Duodenal mucosa (tissue), 2 donors: ENCODE measurements at regions not wholly inside any gene's neighbourhood (a gene's known extent, or its start where the extent isn't known, plus 50 kb on each side); places are given as distances from the start of the nearest gene placed in this dataset.

Experiments used
- H3K27ac ChIP-seq: one replicate; pipeline ENCODE4 v1.7.0; 2013; ENCODE audit warnings: low read depth, low read length
- H3K27me3 ChIP-seq, 2 donors: one replicate each; pipeline ENCODE4 v1.7.0; 2013; ENCODE audit warnings: low read length in 2 of 2, control low read depth in 1 of 2; ENCODE audit not compliant: insufficient read depth in 2 of 2, control insufficient read depth in 1 of 2
- H3K36me3 ChIP-seq, 2 donors: one replicate each; pipeline ENCODE4 v1.7.0; 2013; ENCODE audit warnings: low read length in 2 of 2, control low read depth in 1 of 2; ENCODE audit not compliant: insufficient read depth in 2 of 2, control insufficient read depth in 1 of 2
- H3K4me1 ChIP-seq, 2 donors: one replicate each; pipeline ENCODE4 v1.7.0; 2013; ENCODE audit warnings: low read length in 2 of 2, control low read depth in 1 of 2; ENCODE audit not compliant: insufficient read depth in 2 of 2, control insufficient read depth in 1 of 2
- H3K4me3 ChIP-seq, 2 donors: one replicate each; pipeline ENCODE4 v1.7.0; 2013; ENCODE audit warnings: low read length in 2 of 2, low read depth in 1 of 2
- H3K9ac ChIP-seq, 2 donors: one replicate each; pipeline ENCODE4 v1.7.0; 2013; ENCODE audit warnings: low read length in 2 of 2, low read depth in 1 of 2
- H3K9me3 ChIP-seq, 2 donors: one replicate each; pipeline ENCODE4 v1.7.0; 2013; ENCODE audit warnings: low read length in 2 of 2, control low read depth in 1 of 2; ENCODE audit not compliant: control insufficient read depth in 1 of 2

GRCh38 chr11:119476038-119476437 is 53.1 kb upstream of the THY1 start:
- Histone ChIP-seq H3K9me3 (no peaks in the 10 kb centered on the region), H3K9ac (no peak overlapping the region), H3K36me3 (no peaks in the 10 kb centered on the region), H3K4me3 (no peak overlapping the region), H3K27ac (no peak overlapping the region), H3K27me3 (peaks cover 0 to 3% of the 10 kb centered on the region in 2 donors), H3K4me1 (no peaks in the 10 kb centered on the region)

DNA sequence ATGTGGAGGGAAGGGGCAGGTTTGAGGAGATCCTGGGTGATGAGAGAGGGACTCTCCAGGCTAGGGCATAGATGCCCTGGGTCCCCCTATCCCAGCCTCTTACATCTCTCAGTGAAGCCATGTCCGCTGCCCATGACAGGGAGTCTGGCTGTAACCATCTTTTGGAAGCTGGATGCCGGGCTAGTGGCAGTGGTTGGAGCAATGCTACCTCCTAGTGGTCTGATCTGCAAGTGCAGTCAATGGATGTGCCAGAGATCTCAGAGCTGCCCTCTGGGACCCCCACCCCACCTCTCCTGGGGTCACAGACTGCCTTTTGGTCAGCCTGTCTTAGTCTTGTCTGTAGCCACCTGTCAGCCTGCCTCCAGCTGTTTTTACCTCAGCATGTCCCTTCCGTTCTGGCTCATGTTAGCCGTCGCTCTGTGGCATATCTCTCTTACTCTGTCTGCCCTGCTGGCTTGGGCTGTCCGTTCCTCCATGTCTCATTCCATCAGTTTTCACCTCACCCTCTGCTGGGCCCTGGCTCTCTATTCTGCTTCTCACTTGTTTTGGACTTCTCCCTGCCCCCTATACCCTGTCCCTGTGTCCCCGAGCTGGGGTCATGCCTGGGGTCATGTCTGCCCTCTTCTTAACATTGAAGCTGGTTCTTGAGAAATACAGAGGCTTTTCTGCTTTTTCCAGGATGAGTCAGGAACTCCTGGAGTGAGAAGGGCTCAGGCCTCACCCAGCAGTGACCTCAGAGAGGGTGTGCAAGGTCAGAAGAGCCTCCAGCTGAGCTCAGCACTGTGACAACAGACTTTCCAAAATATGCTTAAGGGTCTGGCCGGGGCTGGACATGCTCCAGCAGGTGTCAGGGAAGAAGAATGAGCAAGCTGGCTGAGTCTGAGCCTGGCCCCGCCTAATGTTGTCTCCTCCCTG is 52.0 kb upstream of the THY1 start:
- Histone ChIP-seq H3K4me3 (no peak overlapping the region), H3K36me3 (no peaks in the 10 kb centered on the region), H3K4me1 (no peaks in the 10 kb centered on the region), H3K27me3 (peaks cover 0 to 4% of the 10 kb centered on the region in 2 donors), H3K27ac (no peak overlapping the region), H3K9ac (no peak overlapping the region), H3K9me3 (no peaks in the 10 kb centered on the region)

DNA sequence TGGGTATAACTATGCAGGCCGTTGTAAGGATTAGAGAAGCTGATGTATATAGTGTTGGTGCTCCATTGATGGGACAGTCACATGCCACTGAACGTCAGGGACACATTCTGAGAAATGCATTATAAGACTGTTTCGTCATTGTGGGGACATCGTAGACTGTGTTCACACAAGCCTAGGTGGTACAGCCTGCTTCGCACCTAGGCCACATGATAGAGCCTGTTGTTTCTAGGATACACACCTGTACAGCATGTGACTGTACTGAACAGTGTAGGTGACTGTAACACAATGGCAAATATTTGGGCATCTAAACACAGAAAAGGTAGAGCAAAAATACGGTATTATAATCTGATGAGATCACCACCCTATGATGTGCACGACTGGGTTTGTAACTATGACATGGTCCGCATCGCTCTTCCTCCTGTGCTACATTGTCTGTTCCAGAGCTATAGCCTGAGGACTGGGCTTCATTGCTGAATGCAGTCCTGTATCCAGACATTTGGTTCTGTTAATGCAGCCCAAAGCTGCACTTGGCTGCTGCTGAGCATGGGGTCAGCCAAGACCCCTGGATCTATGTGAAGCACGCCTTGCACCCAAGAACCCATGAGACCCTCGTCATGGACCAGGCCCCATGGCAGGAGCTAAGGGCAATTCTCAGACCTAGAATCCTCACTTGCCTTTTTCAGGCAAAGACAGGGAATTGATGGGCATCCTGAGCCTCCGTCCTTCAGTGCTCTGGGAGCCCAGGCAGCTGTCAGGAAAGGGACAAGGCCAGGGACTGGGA is 51.1 kb upstream of the THY1 start:
- H3K4me1 ChIP-seq, result no peaks in the 10 kb centered on the region
- H3K36me3 ChIP-seq, result no peaks in the 10 kb centered on the region
- H3K27ac ChIP-seq, result no peak overlapping the region
- no peak overlapping the region for H3K4me3 ChIP-seq
- H3K27me3 ChIP-seq, result peaks cover 0 to 4% of the 10 kb centered on the region in 2 donors
- H3K9ac ChIP-seq, result no peak overlapping the region
- H3K9me3 ChIP-seq, result no peaks in the 10 kb centered on the region

DNA sequence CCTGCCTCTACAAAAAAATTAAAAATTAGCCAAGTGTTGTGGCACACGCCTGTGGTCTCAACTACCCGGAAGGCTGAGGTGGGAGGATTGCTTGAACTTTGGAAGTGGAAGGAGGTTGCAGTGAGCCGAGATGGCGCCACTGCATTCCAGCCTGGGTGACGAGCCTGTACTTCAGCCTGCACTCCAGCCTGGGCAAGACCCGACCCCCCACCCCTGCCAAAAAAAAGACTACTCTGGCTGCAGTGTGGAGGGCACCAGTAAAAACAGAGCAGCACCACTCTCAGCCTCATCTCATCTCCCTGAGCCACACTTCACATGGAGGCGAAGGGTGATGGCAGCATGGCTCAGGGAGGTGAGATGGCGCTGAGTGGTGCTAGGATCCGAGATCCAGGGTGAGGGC is 50.3 kb upstream of the THY1 start:
- Histone ChIP-seq H3K4me3 (no peak overlapping the region), H3K27me3 (peaks cover 0 to 4% of the 10 kb centered on the region in 2 donors), H3K9ac (no peak overlapping the region), H3K27ac (no peak overlapping the region), H3K36me3 (no peaks in the 10 kb centered on the region), H3K4me1 (no peaks in the 10 kb centered on the region), H3K9me3 (no peaks in the 10 kb centered on the region)

DNA sequence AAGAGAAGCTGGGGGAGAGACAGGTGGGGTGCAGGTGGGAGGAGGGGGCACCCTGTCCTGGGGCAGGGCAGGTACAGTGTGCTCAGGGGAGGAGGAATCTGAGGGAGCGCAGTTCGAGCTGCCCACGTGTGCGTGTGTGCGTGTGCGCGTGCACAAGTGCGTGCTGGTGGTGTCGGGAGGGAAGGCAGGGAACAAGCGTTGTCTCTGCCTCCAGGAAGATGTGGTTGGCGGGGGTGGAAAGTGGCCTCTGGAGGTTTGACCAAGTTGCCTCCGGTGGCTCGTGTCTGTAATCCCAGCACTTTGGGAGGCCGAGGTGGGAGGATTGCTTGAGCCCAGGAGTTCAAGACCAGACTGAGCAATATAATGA is 49.9 kb upstream of the THY1 start:
- Histone ChIP-seq H3K27ac (no peak overlapping the region), H3K27me3 (peaks cover 0 to 4% of the 10 kb centered on the region in 2 donors), H3K4me3 (no peak overlapping the region), H3K9me3 (no peaks in the 10 kb centered on the region), H3K36me3 (no peaks in the 10 kb centered on the region), H3K9ac (no peak overlapping the region), H3K4me1 (no peaks in the 10 kb centered on the region)
